GM21423 (cell line): ENCODE measurements at regions not wholly inside any gene's neighbourhood (a gene's known extent, or its start where the extent isn't known, plus 50 kb on each side); places are given as distances from the start of the nearest gene placed in this dataset.
A peak's percentile ranks its signal among the peaks of the same experiment; 100 is the strongest.
"Not testable (repeated sequence)": the region's sequence is repeated elsewhere in the genome, so short reads cannot be mapped to it uniquely, and the experiment has no call there.

Experiments used
- ATAC-seq: cut with Tn5 transposase; IDR thresholded peaks from one replicate; pipeline ENCODE4 v1.9.1; 2021; ENCODE audit warnings: mild to moderate bottlenecking, moderate library complexity; ENCODE audit not compliant: unreplicated experiment

GRCh38 chr10:26621243-26621888, 76.1 kb upstream of the PDSS1 start:
- no peak for ATAC-seq

- no peak for ATAC-seq
Observed at GRCh38 chr10:26621889-26622711, 75.4 kb upstream of the PDSS1 start.

- no peak for ATAC-seq
Observed at GRCh38 chr10:26622891-26623290, 74.6 kb upstream of the PDSS1 start.

GRCh38 chr10:26624006-26624405, 73.5 kb upstream of the PDSS1 start:
- ATAC-seq, result no peak

- ATAC-seq, result no peak
Observed at GRCh38 chr10:26626066-26626465, 71.4 kb upstream of the PDSS1 start.

GRCh38 chr10:26627324-26627723, 70.2 kb upstream of the PDSS1 start:
- no peak for ATAC-seq

GRCh38 chr10:26628395-26628794, 69.1 kb upstream of the PDSS1 start:
- ATAC-seq, result peak; percentile 71

- not testable (repeated sequence) for ATAC-seq
Observed at GRCh38 chr10:26632171-26632570, 65.3 kb upstream of the PDSS1 start.

GRCh38 chr10:26634111-26634510, 63.4 kb upstream of the PDSS1 start:
- ATAC-seq, result not testable (repeated sequence)

GRCh38 chr10:26637521-26638275, 59.8 kb upstream of the PDSS1 start:
- no peak for ATAC-seq

- no peak for ATAC-seq
Observed at GRCh38 chr10:26640391-26640790, 57.1 kb upstream of the PDSS1 start.

GRCh38 chr10:26642896-26643653, 54.4 kb upstream of the PDSS1 start:
- no peak for ATAC-seq

GRCh38 chr10:26647602-26648244, 49.8 kb upstream of the PDSS1 start:
- ATAC-seq, result no peak
